Cardiac muscle cell (in vitro differentiated cells and primary cell): ENCODE measurements at regions not wholly inside any gene's neighbourhood (a gene's known extent, or its start where the extent isn't known, plus 50 kb on each side); places are given as distances from the start of the nearest gene placed in this dataset.
"Not testable (repeated sequence)": the region's sequence is repeated elsewhere in the genome, so short reads cannot be mapped to it uniquely, and the experiment has no call there.

Source experiments
- DNase-seq, 2 donors: peaks; one replicate each; pipeline versions ENCODE4 v3.0.0 to v3.0.0-alpha.2; 2010 to 2017; ENCODE audit warnings: low read depth in 1 of 2, low spot score in 1 of 2
- H3K27ac ChIP-seq: fragments of 200-600 bp; sonication (generic); 2 replicates; pipeline ENCODE4 v1.5.1; 2016
- H3K27me3 ChIP-seq: fragments of 200-600 bp; sonication (generic); 2 replicates; pipeline ENCODE4 v1.6.0; 2016; ENCODE audit warnings: control low read depth
- H3K36me3 ChIP-seq: fragments of 200-600 bp; sonication (generic); 2 replicates; pipeline ENCODE4 v1.5.1; 2016; ENCODE audit warnings: control low read depth
- H3K4me1 ChIP-seq: fragments of 200-600 bp; sonication (generic); 2 replicates; pipeline ENCODE4 v1.8.1; 2017; ENCODE audit warnings: low read depth, mild to moderate bottlenecking, mixed run types
- H3K4me3 ChIP-seq: fragments of 200-600 bp; sonication (generic); 2 replicates; pipeline ENCODE4 v1.5.1; 2016; ENCODE audit warnings: mild to moderate bottlenecking
- H3K9me3 ChIP-seq: fragments of 200-600 bp; sonication (generic); 2 replicates; pipeline ENCODE4 v1.5.1; 2017; ENCODE audit warnings: low read depth, mild to moderate bottlenecking, control low read depth
- TF ChIP-seq, protein P1 (sequence below): IDR thresholded peaks from 2 replicates; pipeline ENCODE4 v1.5.1; 2012; ENCODE audit warnings: low read depth, mild to moderate bottlenecking, low read length

DNA sequence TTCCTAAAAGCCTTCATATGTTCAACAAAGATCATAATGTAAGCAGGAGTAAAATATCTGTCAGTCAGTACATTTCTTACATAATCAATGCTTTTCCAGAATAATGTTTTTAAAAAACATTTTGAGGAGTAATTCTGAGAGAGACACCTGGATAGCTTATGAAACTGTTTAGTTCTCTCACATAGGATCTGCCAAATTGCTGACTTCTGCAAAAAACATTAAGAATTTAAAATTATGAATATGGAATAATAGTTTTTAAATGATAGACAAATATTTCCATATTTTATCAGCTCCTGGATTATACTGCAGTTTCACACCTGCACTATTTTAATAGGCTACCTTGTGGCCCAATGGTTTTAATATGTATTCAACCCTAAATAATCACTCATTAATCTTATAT lies 142.7 kb upstream of the RUNX1 start:
- no peak for DNase-seq
- Histone ChIP-seq H3K27ac (no peak overlapping the region), H3K27me3 (peaks cover 21% of the 10 kb centered on the region), H3K4me3 (no peak overlapping the region), H3K4me1 (no peaks in the 10 kb centered on the region), H3K9me3 (no peaks in the 10 kb centered on the region), H3K36me3 (no peaks in the 10 kb centered on the region)
- TF ChIP-seq, protein P1, sequence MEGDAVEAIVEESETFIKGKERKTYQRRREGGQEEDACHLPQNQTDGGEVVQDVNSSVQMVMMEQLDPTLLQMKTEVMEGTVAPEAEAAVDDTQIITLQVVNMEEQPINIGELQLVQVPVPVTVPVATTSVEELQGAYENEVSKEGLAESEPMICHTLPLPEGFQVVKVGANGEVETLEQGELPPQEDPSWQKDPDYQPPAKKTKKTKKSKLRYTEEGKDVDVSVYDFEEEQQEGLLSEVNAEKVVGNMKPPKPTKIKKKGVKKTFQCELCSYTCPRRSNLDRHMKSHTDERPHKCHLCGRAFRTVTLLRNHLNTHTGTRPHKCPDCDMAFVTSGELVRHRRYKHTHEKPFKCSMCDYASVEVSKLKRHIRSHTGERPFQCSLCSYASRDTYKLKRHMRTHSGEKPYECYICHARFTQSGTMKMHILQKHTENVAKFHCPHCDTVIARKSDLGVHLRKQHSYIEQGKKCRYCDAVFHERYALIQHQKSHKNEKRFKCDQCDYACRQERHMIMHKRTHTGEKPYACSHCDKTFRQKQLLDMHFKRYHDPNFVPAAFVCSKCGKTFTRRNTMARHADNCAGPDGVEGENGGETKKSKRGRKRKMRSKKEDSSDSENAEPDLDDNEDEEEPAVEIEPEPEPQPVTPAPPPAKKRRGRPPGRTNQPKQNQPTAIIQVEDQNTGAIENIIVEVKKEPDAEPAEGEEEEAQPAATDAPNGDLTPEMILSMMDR = no peak

DNA sequence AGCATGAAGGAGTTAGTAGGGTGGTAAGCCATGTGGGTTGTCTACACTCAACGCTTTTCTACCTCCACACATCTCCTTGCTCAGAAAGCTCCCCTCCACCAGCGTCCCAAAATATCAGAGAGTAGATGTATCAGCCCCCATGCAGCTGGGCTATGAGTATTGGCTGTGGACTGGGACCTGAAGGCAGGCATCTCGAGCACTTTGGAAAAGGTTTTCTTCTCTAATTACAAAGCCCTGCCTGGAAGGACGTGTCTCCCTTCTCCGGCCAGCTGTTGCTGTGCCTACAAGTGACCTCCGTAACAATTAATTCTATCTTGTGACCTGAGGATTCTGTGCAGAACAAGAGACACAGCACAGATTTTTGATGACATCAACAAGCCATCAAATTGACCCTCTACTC lies 142.0 kb upstream of the RUNX1 start:
- no peak overlapping the region for H3K27ac ChIP-seq
- H3K27me3 ChIP-seq = peaks cover 24% of the 10 kb centered on the region
- TF ChIP-seq, protein P1 = no peak
- no peak for DNase-seq
- no peaks in the 10 kb centered on the region for H3K36me3 ChIP-seq
- H3K9me3 ChIP-seq = no peaks in the 10 kb centered on the region
- H3K4me1 ChIP-seq = no peaks in the 10 kb centered on the region
- no peak overlapping the region for H3K4me3 ChIP-seq

DNA sequence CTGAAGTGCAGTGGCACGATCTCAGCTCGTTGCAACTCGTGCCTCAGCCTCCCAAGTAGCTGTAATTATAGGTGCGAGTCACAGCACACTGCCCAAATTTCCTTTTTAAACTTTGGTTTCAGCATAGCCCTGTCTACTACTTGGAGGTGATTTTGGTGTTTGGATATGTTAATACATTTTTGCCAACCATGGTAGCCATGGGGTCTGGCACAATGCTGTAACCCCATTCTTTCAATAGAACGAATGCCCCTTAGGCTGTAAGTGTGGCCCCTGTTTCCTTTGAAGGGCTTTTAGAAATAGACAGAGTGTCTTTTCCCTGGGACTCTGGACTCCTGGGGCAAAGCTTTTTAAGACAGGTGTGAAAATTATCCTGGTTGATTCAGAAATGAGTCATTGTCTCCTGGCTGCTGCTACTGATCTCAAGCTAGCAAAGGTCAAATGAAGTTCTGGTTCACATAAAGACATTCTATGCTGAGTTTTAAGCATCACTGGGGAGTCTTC lies 141.1 kb upstream of the RUNX1 start:
- Histone ChIP-seq H3K27ac (no peak overlapping the region), H3K36me3 (no peaks in the 10 kb centered on the region), H3K9me3 (no peaks in the 10 kb centered on the region), H3K4me3 (no peak overlapping the region), H3K27me3 (peaks cover 26% of the 10 kb centered on the region), H3K4me1 (no peaks in the 10 kb centered on the region)
- DNase-seq = no peak
- TF ChIP-seq, protein P1 = no peak

DNA sequence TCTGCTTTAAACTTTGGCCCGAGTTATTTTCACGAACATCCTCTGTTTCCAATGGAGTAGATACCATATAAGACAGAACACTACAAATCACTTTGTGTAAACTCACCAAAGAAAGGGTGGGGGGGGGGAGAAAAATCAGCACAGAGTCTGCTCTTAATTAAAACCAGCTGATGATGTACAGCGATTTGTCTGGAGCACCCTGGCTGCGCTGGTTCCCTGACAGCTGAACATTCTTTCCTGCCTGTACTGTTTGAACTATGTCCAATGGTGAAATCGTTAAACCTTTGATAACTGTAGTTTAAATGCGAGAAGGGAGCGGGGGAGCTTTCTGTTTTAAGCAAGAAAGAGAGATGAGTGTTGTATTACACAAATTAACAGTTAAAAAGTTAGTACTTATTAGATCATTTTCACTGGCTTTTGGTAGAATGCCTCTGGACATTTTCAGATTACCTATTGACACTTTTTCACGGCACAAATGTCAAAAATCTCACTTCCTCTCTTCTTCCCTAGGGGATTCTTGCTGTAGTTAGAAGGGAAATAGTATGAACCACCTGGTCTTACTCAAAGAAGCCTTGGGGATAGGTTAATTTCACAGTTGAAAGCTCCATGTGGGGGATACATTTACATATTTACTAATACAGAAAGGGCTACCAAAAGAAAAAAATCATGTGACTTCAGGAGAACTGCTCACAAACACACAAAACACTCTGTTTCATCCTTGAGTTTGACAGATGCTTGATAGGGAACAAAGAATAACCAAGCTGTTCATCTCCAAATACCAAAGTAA lies 140.2 kb upstream of the RUNX1 start:
- DNase-seq = peak in 1 of 2 donors; percentile 92
- TF ChIP-seq, protein P1 = no peak
- Histone ChIP-seq H3K4me3 (no peak overlapping the region), H3K27me3 (peaks cover 26% of the 10 kb centered on the region), H3K36me3 (no peaks in the 10 kb centered on the region), H3K4me1 (no peaks in the 10 kb centered on the region), H3K27ac (no peak overlapping the region), H3K9me3 (no peaks in the 10 kb centered on the region)

DNA sequence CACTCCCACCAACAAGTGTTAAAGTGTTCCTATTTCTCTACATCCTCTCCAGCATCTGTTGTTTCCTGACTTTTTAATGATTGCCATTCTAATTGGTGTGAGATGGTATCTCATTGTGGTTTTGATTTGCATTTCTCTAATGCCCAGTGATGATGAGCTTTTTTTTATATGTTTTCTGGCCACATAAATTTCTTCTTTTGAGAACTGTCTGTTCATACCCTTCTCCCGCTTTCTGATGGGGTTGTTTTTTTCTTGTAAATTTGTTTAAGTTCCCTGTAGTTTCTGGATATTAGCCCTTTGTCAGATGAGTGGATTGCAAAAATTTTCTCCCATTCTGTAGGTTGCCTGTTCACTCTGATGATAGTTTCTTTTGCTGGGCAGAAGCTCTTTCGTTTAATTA lies 134.3 kb upstream of the RUNX1 start:
- not testable (repeated sequence) for H3K4me1 ChIP-seq, H3K9me3 ChIP-seq, DNase-seq, H3K27ac ChIP-seq, H3K36me3 ChIP-seq, H3K4me3 ChIP-seq
- H3K27me3 ChIP-seq = peaks cover 19% of the 10 kb centered on the region

DNA sequence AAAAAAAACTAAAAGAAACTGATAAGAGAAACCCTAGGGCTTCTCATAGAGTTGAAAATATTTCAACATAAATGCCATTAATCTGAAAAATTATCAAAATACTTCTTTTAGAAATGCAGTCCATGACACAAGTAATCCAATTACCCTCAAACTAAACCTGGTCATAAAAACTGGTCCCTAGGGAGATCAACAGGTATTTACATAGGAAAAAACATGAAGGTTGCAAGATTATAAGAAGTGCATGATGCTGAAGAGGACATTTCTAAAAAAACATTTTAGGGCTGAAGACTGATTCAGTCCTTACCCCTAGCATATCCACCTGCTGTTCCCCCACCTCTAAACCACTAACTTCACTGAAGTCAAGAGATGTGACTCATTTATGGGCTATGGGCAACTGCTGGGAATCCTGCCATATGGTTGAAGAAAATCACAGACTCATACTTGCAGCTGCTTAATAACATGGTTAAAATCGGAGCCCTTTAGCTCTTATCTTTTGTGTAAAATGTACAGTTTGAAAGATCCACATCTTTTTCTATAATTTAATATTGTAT lies 131.0 kb upstream of the RUNX1 start:
- no peaks in the 10 kb centered on the region for H3K36me3 ChIP-seq
- no peaks in the 10 kb centered on the region for H3K4me1 ChIP-seq
- TF ChIP-seq, protein P1 = no peak
- DNase-seq = peak in 1 of 2 donors; percentile 63
- H3K27me3 ChIP-seq = peaks cover 13% of the 10 kb centered on the region
- no peak overlapping the region for H3K4me3 ChIP-seq
- H3K27ac ChIP-seq = no peak overlapping the region
- H3K9me3 ChIP-seq = no peaks in the 10 kb centered on the region
